GM19455 (cell line): ENCODE measurements at regions not wholly inside any gene's neighbourhood (a gene's known extent, or its start where the extent isn't known, plus 50 kb on each side); places are given as distances from the start of the nearest gene placed in this dataset.

Experiments
- ATAC-seq: cut with Tn5 transposase; IDR thresholded peaks from one replicate; pipeline ENCODE4 v1.9.1; 2021; ENCODE audit not compliant: unreplicated experiment

DNA sequence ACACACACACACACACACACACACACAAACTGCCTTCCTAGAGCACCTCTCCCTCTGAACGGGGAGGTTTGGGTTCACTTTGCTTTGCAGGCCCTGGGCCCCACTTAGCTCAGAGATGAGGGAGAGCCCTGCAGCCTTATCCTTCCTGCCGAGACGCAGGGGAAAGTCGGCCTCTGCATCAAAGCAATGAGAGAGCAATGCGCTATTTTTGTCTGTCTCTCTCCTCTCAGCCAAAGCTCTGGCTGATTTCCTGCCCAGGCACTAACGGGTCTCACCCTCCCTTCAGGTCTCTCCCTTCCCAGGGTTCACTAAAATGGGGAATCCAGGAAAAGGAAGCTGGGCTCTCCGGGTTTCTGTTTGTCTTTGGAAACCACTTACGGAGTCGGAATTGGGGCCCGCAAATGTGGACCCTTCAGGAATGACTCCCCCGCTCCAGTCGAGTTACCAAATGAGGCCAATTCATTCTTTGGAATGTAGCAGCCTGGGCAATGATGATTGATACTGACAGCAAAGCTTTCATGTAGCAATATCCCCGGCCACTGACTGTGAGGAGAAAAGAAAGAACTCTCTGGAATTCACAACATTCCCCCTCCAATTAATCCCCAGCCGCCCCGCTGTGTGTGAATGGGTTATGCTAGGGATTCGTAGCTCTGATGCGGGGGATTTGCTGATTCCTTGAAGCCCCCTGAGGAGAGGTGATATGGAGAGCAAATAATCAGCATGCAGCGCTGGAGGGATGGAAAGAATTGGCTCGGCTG lies 61.5 kb upstream of the WLS start:
- no peak for ATAC-seq

DNA sequence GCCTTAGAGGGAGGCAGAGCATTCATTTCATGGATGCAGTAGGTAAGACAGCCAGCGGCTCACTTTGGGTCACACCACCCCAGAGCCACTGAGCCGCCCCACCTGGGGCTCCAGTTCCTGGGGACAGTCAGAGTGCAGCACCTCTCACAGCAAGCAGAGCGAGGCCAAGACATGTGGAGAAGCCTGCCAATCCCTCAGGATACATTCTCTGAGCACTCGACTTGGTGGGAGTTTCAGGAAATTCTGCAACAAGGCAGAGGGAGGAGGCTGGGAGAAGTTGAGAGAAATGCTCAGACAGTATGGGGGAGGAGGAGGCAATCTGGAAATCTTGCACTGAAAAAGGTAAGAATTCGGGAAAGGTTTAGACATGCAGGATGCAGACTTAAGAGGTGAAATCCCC lies 60.8 kb upstream of the WLS start:
- ATAC-seq, result no peak

DNA sequence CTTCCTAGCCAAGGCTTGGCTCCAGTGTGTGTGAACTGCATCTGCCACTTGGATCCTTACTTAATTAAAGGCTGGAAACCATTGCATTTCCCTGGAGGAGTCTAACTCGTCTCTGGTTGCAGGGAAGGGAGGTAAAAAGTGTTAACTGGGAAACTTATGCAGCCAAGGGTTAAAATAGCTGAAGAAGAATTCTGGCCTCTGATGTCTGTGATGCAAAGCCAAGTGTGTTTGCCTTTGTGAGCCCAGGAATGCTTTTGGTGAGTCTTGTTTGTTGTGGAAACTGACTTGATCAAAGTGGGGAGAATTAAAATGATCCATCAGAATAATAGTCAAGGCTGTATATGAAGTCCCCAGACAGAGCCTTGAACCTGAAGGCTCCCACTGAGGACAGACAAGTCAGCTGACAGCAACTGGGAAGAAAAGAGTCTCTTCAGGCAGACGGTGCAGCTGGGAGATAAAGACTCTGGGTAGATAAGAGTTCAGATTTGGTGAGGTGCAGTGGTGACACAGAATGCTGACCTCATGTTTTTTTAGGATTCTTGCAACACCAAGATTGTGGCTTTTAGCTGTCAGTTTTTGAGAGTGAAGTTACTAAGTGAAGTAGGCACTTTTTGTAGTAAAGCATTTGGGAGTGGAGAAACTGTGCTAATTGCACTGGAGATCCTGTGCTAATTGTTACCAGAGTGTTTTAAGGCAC lies 59.5 kb upstream of the WLS start:
- ATAC-seq, result no peak

DNA sequence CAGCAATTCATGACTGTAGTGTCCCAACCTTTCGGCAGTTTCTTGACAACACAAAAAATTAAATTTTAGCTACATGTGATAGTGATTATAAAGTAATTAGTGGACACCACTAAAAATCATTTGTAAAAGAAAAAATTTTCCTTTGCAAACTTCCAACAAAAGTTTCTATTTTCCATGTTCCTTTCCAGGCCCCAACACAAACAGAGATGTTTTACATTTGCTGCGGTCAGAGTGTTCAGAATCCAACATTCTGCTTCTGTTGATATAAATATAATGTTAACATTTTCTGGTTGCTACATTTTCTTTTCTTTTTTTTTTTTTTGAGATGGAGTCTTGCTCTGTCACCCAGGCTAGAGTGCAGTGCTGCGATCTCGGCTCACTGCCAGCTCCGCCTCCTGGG lies 54.9 kb upstream of the WLS start:
- no peak for ATAC-seq

DNA sequence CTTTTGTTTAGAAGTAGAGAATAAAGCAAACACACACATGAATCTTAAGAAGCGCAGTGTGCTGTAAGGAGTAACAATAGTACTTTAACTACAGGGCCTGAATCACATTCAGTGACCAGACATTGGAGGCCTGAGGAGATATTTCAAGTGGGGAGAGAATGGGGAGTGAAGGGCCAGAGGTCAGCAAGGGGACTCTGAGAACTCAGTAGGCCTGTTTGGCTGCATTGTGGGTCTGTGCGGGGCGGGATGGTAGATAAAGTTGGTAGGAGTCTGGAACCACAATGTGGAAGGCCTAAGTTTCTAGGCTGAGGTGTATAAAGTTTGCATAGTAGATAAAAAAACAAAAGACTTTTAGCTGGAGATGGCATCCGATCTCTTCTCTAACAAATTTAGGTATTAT lies 52.7 kb upstream of the WLS start:
- ATAC-seq, result no peak

DNA sequence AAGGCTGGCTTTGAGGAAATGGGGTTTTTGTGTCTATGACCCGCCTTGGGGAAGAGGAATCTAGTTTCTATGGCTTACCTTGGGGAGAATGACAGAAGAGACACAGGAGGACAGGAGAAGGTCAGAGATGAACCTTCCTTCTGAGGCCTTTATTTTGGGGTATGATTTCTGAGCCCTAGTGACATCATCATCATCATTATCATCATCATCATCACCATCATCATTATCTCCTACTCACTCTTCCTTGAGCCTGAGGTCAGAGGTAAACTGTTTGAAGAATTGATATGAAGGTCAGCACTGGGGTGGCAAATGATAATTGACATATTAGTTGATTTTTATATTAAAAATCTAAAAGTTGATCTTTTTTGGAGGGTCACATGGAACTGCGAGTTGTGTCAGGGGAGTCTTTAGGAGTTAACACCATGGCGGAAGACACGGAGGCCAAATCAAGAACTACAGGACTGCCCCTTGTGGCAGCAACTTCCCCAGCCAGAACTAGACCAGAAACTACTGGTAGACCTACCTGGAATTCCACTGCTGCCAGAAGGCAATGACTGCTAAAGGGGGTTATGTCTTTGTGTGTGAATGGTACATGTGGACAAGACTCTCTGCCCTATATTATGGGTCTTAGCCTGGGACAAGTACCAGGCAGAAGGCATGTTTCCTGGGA lies 49.8 kb upstream of the WLS start:
- no peak for ATAC-seq
